Neural progenitor cell (in vitro differentiated cells): ENCODE measurements at regions not wholly inside any gene's neighbourhood (a gene's known extent, or its start where the extent isn't known, plus 50 kb on each side); places are given as distances from the start of the nearest gene placed in this dataset.

ENCODE experiments used
- DNase-seq: peaks from one replicate; pipeline ENCODE4 v3.0.0-alpha.2; 2016; ENCODE audit warnings: low spot score
- H2AFZ ChIP-seq: fragments of 200-600 bp; sonication (generic); replicated peaks from 2 replicates; pipeline ENCODE4 v1.6.1; 2016; ENCODE audit warnings: antibody characterized with exemption
- H3F3A ChIP-seq: fragments of 200-600 bp; sonication (generic); 2 replicates; pipeline ENCODE4 v1.6.1; 2016; ENCODE audit warnings: antibody characterized with exemption, low read depth
- H3K27ac ChIP-seq: fragments of 200-600 bp; sonication (generic); 2 replicates; pipeline ENCODE4 v1.5.1; 2016; ENCODE audit warnings: mild to moderate bottlenecking
- H3K27me3 ChIP-seq: fragments of 200-600 bp; sonication (generic); 2 replicates; pipeline ENCODE4 v1.6.1; 2016; ENCODE audit warnings: mild to moderate bottlenecking, moderate library complexity
- H3K36me3 ChIP-seq: fragments of 200-600 bp; sonication (generic); 2 replicates; pipeline ENCODE4 v1.5.1; 2016
- H3K4me1 ChIP-seq: fragments of 200-600 bp; sonication (generic); 2 replicates; pipeline ENCODE4 v1.6.1; 2016; ENCODE audit warnings: mixed run types
- H3K4me2 ChIP-seq: fragments of 200-600 bp; sonication (generic); 2 replicates; pipeline ENCODE4 v1.6.1; 2016
- H3K4me3 ChIP-seq: fragments of 200-600 bp; sonication (generic); 2 replicates; pipeline ENCODE4 v1.5.1; 2016
- H3K79me2 ChIP-seq: fragments of 200-600 bp; sonication (generic); 2 replicates; pipeline ENCODE4 v1.6.1; 2016; ENCODE audit warnings: low read depth
- H3K9ac ChIP-seq: fragments of 200-600 bp; sonication (generic); 2 replicates; pipeline ENCODE4 v1.6.1; 2016
- H3K9me3 ChIP-seq: fragments of 200-600 bp; sonication (generic); 2 replicates; pipeline ENCODE4 v1.5.1; 2016; ENCODE audit warnings: low read depth
- H4K20me1 ChIP-seq: fragments of 200-600 bp; sonication (generic); 2 replicates; pipeline ENCODE4 v1.6.1; 2016; ENCODE audit warnings: low read depth
- H3K27ac Mint-ChIP-seq: 3 replicates; pipeline ENCODE4 v1.8.0; 2021; ENCODE audit warnings: mixed read lengths
- H3K27me3 Mint-ChIP-seq: 2 replicates; pipeline ENCODE4 v1.8.0; 2022; ENCODE audit warnings: low read depth, mild to moderate bottlenecking, inconsistent platforms, moderate library complexity, mixed read lengths; ENCODE audit not compliant: insufficient read depth
- H3K36me3 Mint-ChIP-seq: 3 replicates; pipeline ENCODE4 v1.8.0; 2021; ENCODE audit warnings: mixed read lengths
- H3K4me1 Mint-ChIP-seq: 3 replicates; pipeline ENCODE4 v1.8.0; 2021; ENCODE audit warnings: mixed read lengths
- H3K4me3 Mint-ChIP-seq: 3 replicates; pipeline ENCODE4 v1.8.0; 2021; ENCODE audit warnings: mild to moderate bottlenecking, moderate library complexity, mixed read lengths
- H3K9me3 Mint-ChIP-seq: 3 replicates; pipeline ENCODE4 v1.8.0; 2020; ENCODE audit warnings: mixed read lengths
- CTCF ChIP-seq: fragments of 200-600 bp; sonication (generic); IDR thresholded peaks from 2 replicates; pipeline ENCODE4 v1.5.1; 2017; ENCODE audit warnings: antibody characterized with exemption, mild to moderate bottlenecking
- EZH2 ChIP-seq: fragments of 200-600 bp; sonication (generic); IDR thresholded peaks from 2 replicates; pipeline ENCODE4 v1.6.1; 2017; ENCODE audit warnings: antibody characterized with exemption, mild to moderate bottlenecking, moderate library complexity
- EZH2phosphoT487 ChIP-seq: fragments of 200-600 bp; sonication (generic); IDR thresholded peaks from 2 replicates; pipeline ENCODE4 v1.6.1; 2017; ENCODE audit warnings: antibody characterized with exemption

DNA sequence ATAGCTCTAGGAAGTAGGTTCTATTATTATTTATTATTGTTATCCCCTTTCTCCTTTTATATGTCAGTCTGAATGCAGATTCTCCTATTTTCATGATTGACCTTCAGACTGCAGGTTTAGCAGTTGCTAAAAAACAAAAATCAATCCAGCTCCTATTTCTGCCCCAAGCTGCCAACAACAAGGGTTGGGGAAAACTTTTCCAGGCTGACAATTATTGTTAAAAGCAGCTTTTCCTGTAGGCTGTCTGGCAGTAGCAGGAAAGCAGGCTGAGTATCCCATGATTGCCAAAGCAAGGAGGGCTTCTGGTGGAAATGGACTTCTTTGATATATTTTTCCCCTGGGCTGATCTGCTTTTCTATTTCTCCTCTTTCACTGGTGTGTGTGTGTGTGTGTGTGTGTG lies 78.0 kb upstream of the CTLA4 start:
- Histone ChIP-seq H3K36me3 (no peaks in the 10 kb centered on the region), H3K4me2 (no peak overlapping the region), H4K20me1 (no peaks in the 10 kb centered on the region), H3K9me3 (no peaks in the 10 kb centered on the region), H3K4me3 (no peak overlapping the region), H3F3A (no peaks in the 10 kb centered on the region), H3K27me3 (no peaks in the 10 kb centered on the region), H3K79me2 (no peaks in the 10 kb centered on the region), H3K9ac (no peak overlapping the region), H2AFZ (peak overlapping the region; percentile 50), H3K27ac (no peak overlapping the region), H3K4me1 (no peaks in the 10 kb centered on the region)
- Mint-ChIP-seq H3K36me3 (no peaks in the 10 kb centered on the region), H3K4me3 (no peak overlapping the region), H3K27me3 (peaks cover 3% of the 10 kb centered on the region), H3K27ac (no peak overlapping the region), H3K4me1 (peaks cover 11% of the 10 kb centered on the region), H3K9me3 (peaks cover 2% of the 10 kb centered on the region)
- DNase-seq, result no peak
- TF ChIP-seq EZH2 (no peak), EZH2phosphoT487 (no peak), CTCF (no peak)

DNA sequence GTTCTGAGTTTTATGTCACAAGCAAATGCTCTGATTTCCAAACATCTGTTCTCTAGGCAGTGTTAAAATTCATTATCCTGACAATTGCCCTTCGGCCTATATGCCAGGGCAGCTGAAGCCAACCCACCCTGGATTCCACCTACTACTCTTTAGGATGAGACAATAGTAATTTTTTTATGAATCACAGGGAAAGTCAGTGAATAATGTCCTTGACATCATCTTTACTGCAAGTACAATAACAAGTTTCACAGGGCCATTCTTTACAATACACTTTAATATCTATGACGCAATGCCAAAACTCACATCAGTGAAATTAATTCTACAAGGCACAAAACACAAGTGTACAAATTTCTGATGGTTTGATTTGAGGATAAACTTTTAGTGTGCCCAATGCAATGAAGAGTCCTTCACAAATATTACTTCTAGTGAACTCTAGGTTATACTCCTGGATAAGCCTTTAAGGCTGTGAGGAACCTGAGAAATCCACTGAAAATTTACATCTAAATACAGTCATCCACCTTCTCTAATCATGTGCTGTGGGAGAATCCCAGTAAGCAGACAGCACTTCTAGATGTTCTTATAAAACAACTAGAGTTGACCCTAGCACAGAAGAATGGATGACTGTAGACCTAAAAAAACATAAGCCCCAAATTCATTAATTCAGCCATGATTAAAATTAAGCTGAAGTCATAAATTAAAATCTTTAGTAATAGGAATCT lies 77.3 kb upstream of the CTLA4 start:
- Histone ChIP-seq H3K27me3 (no peaks in the 10 kb centered on the region), H3K79me2 (no peaks in the 10 kb centered on the region), H2AFZ (peak overlapping the region; percentile 40), H3K9ac (no peak overlapping the region), H3K9me3 (no peaks in the 10 kb centered on the region), H4K20me1 (no peaks in the 10 kb centered on the region), H3K4me1 (no peaks in the 10 kb centered on the region), H3K36me3 (no peaks in the 10 kb centered on the region), H3K4me2 (no peak overlapping the region), H3F3A (no peaks in the 10 kb centered on the region), H3K27ac (no peak overlapping the region), H3K4me3 (no peak overlapping the region)
- no peaks in the 10 kb centered on the region for H3K36me3 Mint-ChIP-seq
- no peaks in the 10 kb centered on the region for H3K9me3 Mint-ChIP-seq
- no peak for DNase-seq
- H3K27ac Mint-ChIP-seq, result no peak overlapping the region
- no peak overlapping the region for H3K4me3 Mint-ChIP-seq
- TF ChIP-seq EZH2, result no peak
- TF ChIP-seq CTCF, result no peak
- TF ChIP-seq EZH2phosphoT487, result no peak
- peaks cover 3% of the 10 kb centered on the region for H3K27me3 Mint-ChIP-seq
- H3K4me1 Mint-ChIP-seq, result peaks cover 15% of the 10 kb centered on the region

DNA sequence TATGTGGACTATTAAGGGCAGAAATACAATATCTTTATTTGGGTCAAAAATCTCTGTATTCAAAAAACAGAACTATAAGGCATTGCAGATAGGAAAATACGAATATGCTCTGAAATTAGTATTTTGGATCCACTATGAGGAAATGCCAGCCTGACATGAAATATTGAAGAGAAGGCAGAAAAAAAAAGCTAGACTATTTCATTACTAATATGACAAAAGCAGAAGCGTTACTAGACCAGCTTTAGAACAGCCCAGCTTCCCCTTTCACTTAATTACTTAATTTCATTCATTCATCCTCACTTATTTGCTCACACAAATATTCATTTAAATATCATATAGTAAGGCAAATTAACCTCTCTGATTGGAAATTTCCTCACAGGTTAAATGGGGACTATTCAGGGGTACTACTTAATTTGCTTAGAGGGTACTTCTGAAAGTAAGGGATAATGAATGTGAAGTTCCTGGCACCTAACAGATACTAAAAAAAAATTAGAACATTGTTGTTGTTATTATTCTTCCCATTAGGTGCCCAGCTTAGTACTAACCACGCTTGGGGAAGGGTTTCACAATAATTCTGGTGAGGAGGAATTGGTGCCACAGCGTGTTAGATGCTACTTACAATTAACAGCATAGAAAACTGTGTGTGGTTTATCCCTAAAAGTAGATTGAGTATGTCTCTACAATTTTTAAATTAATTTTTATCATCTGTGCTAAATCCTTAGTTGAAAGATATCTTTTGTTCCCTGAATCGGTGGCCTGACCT lies 71.1 kb upstream of the CTLA4 start:
- Histone ChIP-seq H3K27ac (no peak overlapping the region), H3F3A (no peaks in the 10 kb centered on the region)
- no peak overlapping the region for H3K4me3 Mint-ChIP-seq

More for the DNA sequence above, 71.1 kb upstream of the CTLA4 start:
- Histone ChIP-seq H3K36me3 (no peaks in the 10 kb centered on the region), H3K9ac (no peak overlapping the region), H4K20me1 (no peaks in the 10 kb centered on the region), H3K79me2 (no peaks in the 10 kb centered on the region), H3K9me3 (no peaks in the 10 kb centered on the region), H3K4me2 (no peak overlapping the region), H3K27me3 (no peaks in the 10 kb centered on the region), H3K4me1 (no peaks in the 10 kb centered on the region), H3K4me3 (no peak overlapping the region), H2AFZ (no peak overlapping the region)
- no peak for TF ChIP-seq EZH2
- TF ChIP-seq CTCF, result no peak
- TF ChIP-seq EZH2phosphoT487, result no peak
- no peak overlapping the region for H3K27ac Mint-ChIP-seq
- H3K36me3 Mint-ChIP-seq, result peaks cover 3% of the 10 kb centered on the region
- peaks cover 3% of the 10 kb centered on the region for H3K27me3 Mint-ChIP-seq
- DNase-seq, result no peak
- peaks cover 12% of the 10 kb centered on the region for H3K9me3 Mint-ChIP-seq
- H3K4me1 Mint-ChIP-seq, result peaks cover 7% of the 10 kb centered on the region
